Kidney (tissue), 13 donors: ENCODE measurements at regions not wholly inside any gene's neighbourhood (a gene's known extent, or its start where the extent isn't known, plus 50 kb on each side); places are given as distances from the start of the nearest gene placed in this dataset.

Experiments
- DNase-seq, 5 donors: peaks; one replicate each; pipeline ENCODE4 v3.0.0-alpha.2; 2013 to 2020
- FAIRE-seq: peaks from 2 replicates; lab custom pipeline; 2012; peaks lifted over from hg19 to GRCh38; lab: Jason Lieb, UNC
- H3K27ac ChIP-seq, 2 donors: one replicate each; pipeline ENCODE4 v1.7.0; 2013; ENCODE audit warnings: low read depth in 2 of 2, low read length in 2 of 2, inconsistent platforms in 1 of 2
- H3K27me3 ChIP-seq: one replicate; pipeline ENCODE4 v1.7.1; 2013; ENCODE audit warnings: low read length, inconsistent platforms; ENCODE audit not compliant: control insufficient read depth, insufficient read depth
- H3K36me3 ChIP-seq, 3 donors: one replicate each; pipeline versions ENCODE4 v1.7.0 to v1.7.1; 2013; ENCODE audit warnings: low read length in 3 of 3, control low read depth in 1 of 3, inconsistent platforms in 1 of 3; ENCODE audit not compliant: insufficient read depth in 3 of 3, control insufficient read depth in 2 of 3
- H3K4me1 ChIP-seq, 3 donors: one replicate each; pipeline versions ENCODE4 v1.7.0 to v1.7.1; 2013; ENCODE audit warnings: low read length in 3 of 3, inconsistent platforms in 1 of 3, low read depth in 1 of 3; ENCODE audit not compliant: control insufficient read depth in 2 of 3, insufficient read depth in 2 of 3
- H3K4me3 ChIP-seq, 3 donors: one replicate each; pipeline versions ENCODE4 v1.7.0 to v1.8.1; 2013; ENCODE audit warnings: low read length in 3 of 3, control low read depth in 1 of 3, inconsistent platforms in 1 of 3
- H3K9ac ChIP-seq, 3 donors: one replicate each; pipeline versions ENCODE4 v1.7.0 to v1.7.1; 2013; ENCODE audit warnings: low read length in 3 of 3, control low read depth in 1 of 3, inconsistent platforms in 1 of 3
- H3K9me3 ChIP-seq, 3 donors: one replicate each; pipeline versions ENCODE4 v1.7.0 to v1.7.1; 2013; ENCODE audit warnings: low read length in 3 of 3, control low read depth in 1 of 3, inconsistent platforms in 1 of 3; ENCODE audit not compliant: control insufficient read depth in 2 of 3, insufficient read depth in 1 of 3
- intact Hi-C: fragments of 100-400 bp; cut with DNase I; formaldehyde crosslinking; loops from one replicate; pipeline ENCODE4 v1.11.1; 2022
- TF ChIP-seq, protein P1 (sequence below): IDR thresholded peaks from 3 replicates; pipeline ENCODE4 v1.5.1; 2012; ENCODE audit warnings: mild to moderate bottlenecking, moderate library complexity, borderline replicate concordance; ENCODE audit not compliant: insufficient read depth; ENCODE audit errors: extremely low read depth
- donor health status: control.
- donor health status: control.
- donor health status: control.
- donor health status: control.
- donor health status: control.
- donor health status: DM: yes; HTN: yes; CAD: no.
- donor health status: Normal renal cell carcinoma (clear cell type).

- no peaks in the 10 kb centered on the region for H3K27me3 ChIP-seq
- H3K36me3 ChIP-seq = no peaks in the 10 kb centered on the region
- H3K27ac ChIP-seq = no peak overlapping the region
- H3K9me3 ChIP-seq = no peaks in the 10 kb centered on the region
- FAIRE-seq (no peak), DNase-seq (no peak)
- TF ChIP-seq, protein P1, sequence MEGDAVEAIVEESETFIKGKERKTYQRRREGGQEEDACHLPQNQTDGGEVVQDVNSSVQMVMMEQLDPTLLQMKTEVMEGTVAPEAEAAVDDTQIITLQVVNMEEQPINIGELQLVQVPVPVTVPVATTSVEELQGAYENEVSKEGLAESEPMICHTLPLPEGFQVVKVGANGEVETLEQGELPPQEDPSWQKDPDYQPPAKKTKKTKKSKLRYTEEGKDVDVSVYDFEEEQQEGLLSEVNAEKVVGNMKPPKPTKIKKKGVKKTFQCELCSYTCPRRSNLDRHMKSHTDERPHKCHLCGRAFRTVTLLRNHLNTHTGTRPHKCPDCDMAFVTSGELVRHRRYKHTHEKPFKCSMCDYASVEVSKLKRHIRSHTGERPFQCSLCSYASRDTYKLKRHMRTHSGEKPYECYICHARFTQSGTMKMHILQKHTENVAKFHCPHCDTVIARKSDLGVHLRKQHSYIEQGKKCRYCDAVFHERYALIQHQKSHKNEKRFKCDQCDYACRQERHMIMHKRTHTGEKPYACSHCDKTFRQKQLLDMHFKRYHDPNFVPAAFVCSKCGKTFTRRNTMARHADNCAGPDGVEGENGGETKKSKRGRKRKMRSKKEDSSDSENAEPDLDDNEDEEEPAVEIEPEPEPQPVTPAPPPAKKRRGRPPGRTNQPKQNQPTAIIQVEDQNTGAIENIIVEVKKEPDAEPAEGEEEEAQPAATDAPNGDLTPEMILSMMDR = no peak
- intact Hi-C loops = no loop called here
- no peak overlapping the region for H3K9ac ChIP-seq
- H3K4me3 ChIP-seq = no peak overlapping the region
- peaks cover 0 to 28% (median 24%) of the 10 kb centered on the region in 3 donors for H3K4me1 ChIP-seq
Measured at GRCh38 chr2:20512061-20512605, 65.3 kb downstream of the RHOB start.

DNA sequence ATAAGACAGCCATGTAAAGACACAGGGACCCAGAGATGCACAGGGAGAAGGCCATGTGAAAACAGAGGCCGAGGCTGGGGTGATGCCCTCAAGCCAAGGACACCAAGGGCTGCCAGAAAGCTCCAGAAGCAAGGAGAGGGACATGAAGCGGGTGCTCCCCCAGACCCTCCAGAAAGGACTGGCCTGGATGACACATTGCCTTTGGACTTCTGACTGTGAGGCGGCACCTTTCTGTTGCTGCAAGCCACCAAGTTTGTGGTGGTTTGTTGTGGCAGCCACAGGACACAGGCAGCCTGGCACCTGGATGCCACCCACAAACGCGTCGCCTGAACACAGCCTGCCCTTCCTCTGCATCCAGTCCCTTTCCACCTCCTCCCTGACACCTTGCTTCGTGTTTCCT lies 67.1 kb downstream of the RHOB start:
- FAIRE-seq = no peak
- H3K4me3 ChIP-seq = no peak overlapping the region
- no peak overlapping the region for H3K9ac ChIP-seq
- peaks cover 0 to 24% (median 23%) of the 10 kb centered on the region in 3 donors for H3K4me1 ChIP-seq
- no peak for DNase-seq
- TF ChIP-seq, protein P1 = no peak
- H3K36me3 ChIP-seq = no peaks in the 10 kb centered on the region
- H3K27ac ChIP-seq = no peak overlapping the region
- H3K27me3 ChIP-seq = no peaks in the 10 kb centered on the region
- no peaks in the 10 kb centered on the region for H3K9me3 ChIP-seq
- intact Hi-C loops = no loop called here

DNA sequence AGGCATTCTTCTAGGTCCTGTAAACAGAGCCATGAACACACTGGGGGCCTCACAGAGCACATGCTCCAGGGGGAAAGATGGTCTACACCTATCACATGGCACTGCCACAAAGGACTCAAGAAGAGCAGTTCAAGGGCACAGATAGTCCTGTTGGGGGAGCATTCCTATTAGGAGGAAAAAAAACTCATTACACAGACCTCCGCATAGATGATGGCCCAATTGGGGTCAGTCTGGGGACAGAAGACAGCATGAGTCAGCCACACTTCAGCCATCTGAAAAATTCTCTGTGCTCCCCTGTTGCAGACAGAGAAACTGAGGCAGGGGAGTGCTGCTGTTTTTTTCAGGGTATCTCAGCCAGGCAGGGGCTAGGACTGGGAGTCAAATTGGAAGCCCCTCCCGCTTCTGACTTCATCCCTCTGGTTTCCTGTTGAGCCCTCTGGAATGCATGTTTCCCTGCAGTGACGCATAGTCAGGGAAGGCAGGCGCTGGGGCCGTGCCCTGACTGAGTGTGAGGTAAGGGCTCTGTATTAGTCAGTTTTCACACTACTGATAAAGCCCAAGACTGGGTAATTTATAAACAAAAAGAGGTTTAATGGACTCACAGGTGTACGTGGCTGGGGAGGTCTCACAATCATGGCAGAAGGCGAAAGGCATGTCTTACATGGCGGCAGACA lies 67.9 kb downstream of the RHOB start:
- Histone ChIP-seq H3K9me3 (no peaks in the 10 kb centered on the region), H3K36me3 (no peaks in the 10 kb centered on the region), H3K4me3 (no peak overlapping the region), H3K9ac (no peak overlapping the region), H3K27ac (peak overlapping the region in 1 of 2 donors; percentile 52), H3K27me3 (no peaks in the 10 kb centered on the region), H3K4me1 (peaks cover 0 to 24% (median 16%) of the 10 kb centered on the region in 3 donors)
- TF ChIP-seq, protein P1 = no peak
- FAIRE-seq = no peak
- DNase-seq = peak in 1 of 5 donors; percentile 90
- intact Hi-C loops = no loop called here
